K562 (cell line): ENCODE measurements at regions not wholly inside any gene's neighbourhood (a gene's known extent, or its start where the extent isn't known, plus 50 kb on each side); places are given as distances from the start of the nearest gene placed in this dataset.
A peak's percentile ranks its signal among the peaks of the same experiment; 100 is the strongest.

Experiments used
- ARID3B ChIP-seq: fragments of 250-450 bp; sonication (Bioruptor Pico); IDR thresholded peaks from 2 replicates; pipeline ENCODE4 v1.4.0; 2020; ENCODE audit warnings: borderline replicate concordance
- ATF7 ChIP-seq: fragments of 450-650 bp; IDR thresholded peaks from 2 replicates; pipeline ENCODE4 v1.7.1; 2014; ENCODE audit warnings: mild to moderate bottlenecking, moderate library complexity
- C11orf30 ChIP-seq: fragments of 450-650 bp; IDR thresholded peaks from 2 replicates; pipeline ENCODE4 v1.6.1; 2016; ENCODE audit warnings: low read depth, mild to moderate bottlenecking
- FOXM1 ChIP-seq, 2 experiments: fragments of 450-650 bp in 1 of 2; sonication (generic) in 1 of 2; formaldehyde crosslinking in 1 of 2; IDR thresholded peaks; 2 replicates each; pipeline versions ENCODE4 v1.6.1 to v1.9.0; 2017 to 2022; ENCODE audit warnings: low read depth in 2 of 2, mild to moderate bottlenecking in 2 of 2, missing genetic modification reagents in 1 of 2, moderate library complexity in 1 of 2
- HNRNPK ChIP-seq: fragments of 200-400 bp; formaldehyde crosslinking; IDR thresholded peaks from one replicate; pipeline ENCODE4 v1.6.1; 2018; ENCODE audit warnings: mild to moderate bottlenecking, low read depth, low read length; ENCODE audit not compliant: poor library complexity, severe bottlenecking
- ILF3 ChIP-seq: fragments of 450-650 bp; IDR thresholded peaks from 2 replicates; pipeline ENCODE4 v1.6.1; 2018; ENCODE audit warnings: antibody characterized with exemption, mild to moderate bottlenecking, moderate library complexity, borderline replicate concordance
- MLLT1 ChIP-seq, 2 experiments: fragments of 450-650 bp; IDR thresholded peaks; 2 replicates each; pipeline ENCODE4 v1.6.1; 2016
- TCF3 ChIP-seq: sonication (generic); formaldehyde crosslinking; IDR thresholded peaks from 2 replicates; pipeline ENCODE4 v1.4.0; 2020; ENCODE audit warnings: mild to moderate bottlenecking, missing genetic modification reagents
- YBX1 ChIP-seq: fragments of 450-650 bp; IDR thresholded peaks from 2 replicates; pipeline ENCODE4 v1.7.1; 2016; ENCODE audit warnings: mild to moderate bottlenecking
- ZBTB17 ChIP-seq: fragments of 450-650 bp; formaldehyde crosslinking; IDR thresholded peaks from 2 replicates; pipeline ENCODE4 v1.4.0; 2020; ENCODE audit warnings: mild to moderate bottlenecking
- ZBTB43 ChIP-seq: sonication (generic); formaldehyde crosslinking; IDR thresholded peaks from 2 replicates; pipeline ENCODE4 v1.8.0; 2023; ENCODE audit warnings: mild to moderate bottlenecking, missing genetic modification reagents
- ZNF316 ChIP-seq: fragments of 450-650 bp; IDR thresholded peaks from 2 replicates; pipeline ENCODE4 v1.6.1; 2016
- ZNF655 ChIP-seq: fragments of 250-450 bp; sonication (Bioruptor Pico); IDR thresholded peaks from 2 replicates; pipeline ENCODE4 v1.5.0; 2021
- ZSCAN29 ChIP-seq: fragments of 450-650 bp; IDR thresholded peaks from 2 replicates; pipeline ENCODE4 v1.6.1; 2017
- TF ChIP-seq, protein P1 (sequence below), 2 experiments: fragments of 450-650 bp in 1 of 2; sonication (generic) in 1 of 2; formaldehyde crosslinking in 1 of 2; IDR thresholded peaks in 1 of 2; conservative IDR thresholded peaks in 1 of 2; 2 replicates each; pipeline versions ENCODE4 v1.6.1 to v1.8.1; 2016 to 2023; ENCODE audit warnings: mild to moderate bottlenecking in 2 of 2, moderate library complexity in 2 of 2, inconsistent platforms in 1 of 2, missing genetic modification reagents in 1 of 2
- TF ChIP-seq, protein P2 (sequence below), 3 experiments: fragments of 200-800 bp in 1 of 3; sonication (Bioruptor generic) in 1 of 3; sonication (generic) in 1 of 3; formaldehyde crosslinking in 1 of 3; IDR thresholded peaks; 2 replicates each; pipeline versions ENCODE4 v1.6.1 to v1.8.0; 2016 to 2022; ENCODE audit warnings: mild to moderate bottlenecking in 2 of 3, missing compliant biosample characterization in 2 of 3, missing genetic modification characterization in 2 of 3, missing genetic modification reagents in 1 of 3

GRCh38 chr6:39992861-39993622 lies 58.8 kb upstream of the MOCS1 start (continued):
- TF ChIP-seq ILF3 (no peak), YBX1 (no peak), FOXM1 (IDR thresholded peaks at IDR 0.05; ENCODE audit: low read depth) (no peak), FOXM1 (CRISPR knock-in tag; IDR thresholded peaks at IDR 0.05; ENCODE audit: low read depth) (no peak), MLLT1 (IDR thresholded peaks at IDR 0.05) (peak; percentile 61 to 66; a peak in 2 of 4 replicates), C11orf30 (no peak), TCF3 (CRISPR knock-in tag) (peak; percentile 96), ARID3B (no peak), ZBTB43 (no peak), HNRNPK (no peak), ZBTB17 (CRISPR knock-in tag) (peak; percentile 80; the same call in 1 of the 2 replicates), ZNF655 (no peak), ZNF316 (no peak), ATF7 (peak; percentile 26; the same call in 1 of the 2 replicates), ZSCAN29 (no peak)
- TF ChIP-seq, protein P1, sequence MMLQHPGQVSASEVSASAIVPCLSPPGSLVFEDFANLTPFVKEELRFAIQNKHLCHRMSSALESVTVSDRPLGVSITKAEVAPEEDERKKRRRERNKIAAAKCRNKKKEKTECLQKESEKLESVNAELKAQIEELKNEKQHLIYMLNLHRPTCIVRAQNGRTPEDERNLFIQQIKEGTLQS (IDR thresholded peaks at IDR 0.05), result no peak
- TF ChIP-seq, protein P1 (CRISPR knock-in tag; conservative IDR thresholded peaks at IDR 0.05), result no peak
- TF ChIP-seq, protein P2, sequence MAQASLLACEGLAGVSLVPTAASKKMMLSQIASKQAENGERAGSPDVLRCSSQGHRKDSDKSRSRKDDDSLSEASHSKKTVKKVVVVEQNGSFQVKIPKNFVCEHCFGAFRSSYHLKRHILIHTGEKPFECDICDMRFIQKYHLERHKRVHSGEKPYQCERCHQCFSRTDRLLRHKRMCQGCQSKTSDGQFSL (CRISPR knock-in tag; IDR thresholded peaks at IDR 0.05), result no peak
- TF ChIP-seq, protein P2 (tag; IDR thresholded peaks at IDR 0.05), result peak; percentile 62 to 72; a peak in 2 of 4 replicates
